SH-SY5Y (cell line): ENCODE measurements at regions not wholly inside any gene's neighbourhood (a gene's known extent, or its start where the extent isn't known, plus 50 kb on each side); places are given as distances from the start of the nearest gene placed in this dataset.

Experiments
- GATA2 ChIP-seq: IDR thresholded peaks from 2 replicates; pipeline ENCODE4 v1.6.1; 2011; ENCODE audit warnings: mild to moderate bottlenecking, low read depth, low read length
- GATA3 ChIP-seq: IDR thresholded peaks from 2 replicates; pipeline ENCODE4 v1.6.1; 2011; ENCODE audit warnings: low read depth, mild to moderate bottlenecking, low read length, moderate library complexity

DNA sequence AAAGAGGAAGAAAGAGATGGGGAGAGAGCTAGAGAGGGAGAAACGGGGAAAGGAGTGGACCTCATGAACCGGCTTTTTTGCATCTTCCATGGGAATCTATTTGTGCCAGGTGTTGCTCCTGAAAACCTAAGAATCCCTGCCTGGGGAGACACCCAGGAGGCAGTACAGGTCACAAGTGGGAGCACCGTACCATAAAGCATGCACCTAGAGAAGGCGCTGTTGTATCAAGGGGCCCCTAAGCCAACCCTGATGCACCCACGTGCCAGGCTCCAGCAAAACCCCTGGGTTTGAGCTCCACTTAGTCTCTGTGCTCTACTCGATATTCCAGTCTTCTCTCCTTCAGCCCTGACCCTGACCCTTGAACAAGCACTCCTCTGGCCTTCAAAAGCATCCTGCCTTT lies 233.6 kb downstream of the RRAGC start:
- no peak for TF ChIP-seq GATA2
- TF ChIP-seq GATA3, result no peak

DNA sequence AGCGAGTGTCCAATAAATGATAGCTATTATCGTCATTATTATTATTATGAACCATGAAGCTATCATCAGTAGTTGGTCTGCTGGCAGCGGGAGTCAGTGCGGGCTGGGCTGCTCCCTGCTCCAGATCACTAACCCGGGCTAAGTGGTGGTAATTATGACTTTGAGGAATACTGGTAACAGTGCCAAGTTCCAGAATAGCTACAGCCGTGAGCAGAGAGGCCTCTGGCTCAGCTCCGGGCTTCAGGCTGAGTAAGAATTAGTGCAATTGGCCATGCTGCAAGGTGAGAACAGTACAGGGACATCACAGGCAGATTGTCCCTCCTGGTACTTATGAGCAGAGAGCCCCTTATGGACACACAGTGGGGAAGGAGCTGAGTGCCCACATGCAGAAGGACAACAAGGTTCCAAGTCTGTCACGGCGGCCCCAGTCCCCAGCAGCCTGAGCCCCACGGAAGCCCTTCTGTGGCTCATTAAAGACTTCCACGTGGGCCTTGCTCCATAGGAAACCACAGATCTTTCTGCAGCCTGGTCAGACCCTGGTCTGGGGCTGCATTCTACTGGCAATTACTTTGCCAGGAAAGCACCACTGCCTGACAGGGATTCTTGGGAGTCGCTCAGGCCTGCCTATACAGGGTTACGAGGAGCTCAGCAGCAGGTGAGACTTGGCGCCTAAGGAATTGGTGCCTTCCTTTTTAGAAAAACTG lies 235.1 kb downstream of the RRAGC start:
- TF ChIP-seq GATA2, result no peak
- no peak for TF ChIP-seq GATA3

DNA sequence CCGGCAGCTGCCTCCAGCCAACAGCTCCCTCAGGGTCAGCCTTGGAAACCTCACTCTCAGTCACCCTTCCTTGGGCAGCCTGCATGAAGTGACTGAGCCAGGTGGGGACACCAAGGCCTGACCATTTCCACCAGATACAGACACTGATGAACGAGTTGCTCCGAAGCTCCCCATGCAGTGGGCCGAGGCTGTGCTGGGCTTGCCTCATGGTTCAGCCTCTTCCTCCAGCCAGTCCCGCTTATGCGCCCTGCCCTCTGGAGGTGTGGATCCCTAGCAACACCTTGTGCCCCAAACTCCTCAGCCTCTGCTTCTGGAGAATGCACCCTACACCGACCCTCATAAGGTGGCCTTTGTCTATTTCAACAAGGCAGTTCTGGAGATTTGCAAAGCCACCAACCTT lies 236.0 kb downstream of the RRAGC start:
- TF ChIP-seq GATA3 (no peak), GATA2 (no peak)

DNA sequence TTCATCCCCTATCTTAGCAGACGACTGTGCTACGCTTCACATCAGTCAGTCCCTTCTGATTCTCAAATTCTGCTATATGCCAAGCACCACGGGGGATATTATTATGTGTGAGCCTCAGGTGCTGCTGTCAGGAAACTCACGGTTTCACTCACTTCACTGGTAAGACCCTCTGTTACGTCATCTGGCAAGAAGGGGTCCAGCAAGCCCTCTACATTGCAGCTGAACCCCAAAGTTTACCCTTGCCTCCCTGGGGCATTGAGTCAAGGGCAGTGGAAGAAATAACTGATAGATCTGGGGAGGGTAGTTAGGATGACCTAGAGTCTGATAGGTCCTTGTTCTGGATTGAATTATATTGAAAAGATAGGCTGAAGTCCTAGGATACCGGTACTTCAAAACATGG lies 237.4 kb downstream of the RRAGC start:
- TF ChIP-seq GATA3, result no peak
- TF ChIP-seq GATA2, result no peak

DNA sequence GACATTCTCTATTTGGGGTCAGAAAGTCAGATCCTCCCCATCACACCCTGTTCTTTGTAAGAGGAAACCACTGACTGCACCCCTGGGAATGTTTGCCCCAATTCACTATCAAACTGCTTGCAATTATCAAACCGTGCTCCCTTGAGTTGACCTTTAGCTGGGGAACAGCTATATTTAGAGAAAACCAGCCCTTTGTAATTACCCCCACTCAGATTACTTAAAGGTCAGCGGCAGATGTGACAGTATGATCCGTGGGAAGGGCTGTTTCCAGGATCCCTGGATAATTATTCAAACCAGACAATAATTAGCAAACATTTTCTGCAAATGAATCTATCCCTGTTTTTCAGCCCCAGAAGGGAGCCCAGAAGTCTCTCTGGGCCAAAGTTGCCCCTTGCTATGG lies 242.7 kb downstream of the RRAGC start:
- no peak for TF ChIP-seq GATA2
- TF ChIP-seq GATA3, result no peak

DNA sequence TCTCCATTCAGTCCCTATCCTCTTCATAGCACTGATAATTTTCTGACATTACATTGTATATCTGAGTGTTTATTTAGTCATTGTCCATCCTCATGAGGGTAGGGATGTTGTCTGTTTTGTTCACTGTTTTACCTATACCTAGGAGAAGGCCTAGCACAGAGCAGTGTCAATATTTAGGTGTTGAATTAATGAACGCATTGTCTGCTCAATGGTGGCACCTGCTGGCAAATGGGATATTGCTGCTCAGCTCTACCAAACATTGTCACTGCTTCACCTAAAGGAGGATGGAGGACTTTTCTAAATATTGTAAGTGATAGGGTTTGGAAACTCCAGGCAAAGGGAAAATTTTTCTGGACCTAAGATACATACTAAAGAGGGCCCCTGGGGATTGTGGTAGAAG lies 243.9 kb downstream of the RRAGC start:
- no peak for TF ChIP-seq GATA3
- TF ChIP-seq GATA2, result no peak

DNA sequence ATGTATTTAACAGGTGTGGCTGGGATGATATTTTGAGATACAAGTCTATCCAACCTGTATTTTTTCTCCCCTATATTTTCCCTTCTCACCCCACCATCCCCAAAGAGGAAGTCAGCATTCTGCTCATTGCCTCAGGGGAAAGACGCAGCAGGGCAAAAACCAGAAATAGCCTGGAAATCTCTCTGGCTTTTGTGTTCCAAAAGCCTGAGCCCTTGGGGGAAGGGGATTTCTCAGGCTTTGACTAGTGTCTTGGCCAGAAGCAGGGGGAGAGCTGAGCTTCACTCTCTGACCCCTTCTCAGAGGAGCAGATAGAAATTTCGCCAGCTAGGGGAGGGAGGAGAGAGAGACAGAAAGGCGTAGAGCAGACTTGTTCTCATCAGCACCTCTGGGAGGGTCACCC lies 244.7 kb downstream of the RRAGC start:
- TF ChIP-seq GATA2 (no peak), GATA3 (no peak)

DNA sequence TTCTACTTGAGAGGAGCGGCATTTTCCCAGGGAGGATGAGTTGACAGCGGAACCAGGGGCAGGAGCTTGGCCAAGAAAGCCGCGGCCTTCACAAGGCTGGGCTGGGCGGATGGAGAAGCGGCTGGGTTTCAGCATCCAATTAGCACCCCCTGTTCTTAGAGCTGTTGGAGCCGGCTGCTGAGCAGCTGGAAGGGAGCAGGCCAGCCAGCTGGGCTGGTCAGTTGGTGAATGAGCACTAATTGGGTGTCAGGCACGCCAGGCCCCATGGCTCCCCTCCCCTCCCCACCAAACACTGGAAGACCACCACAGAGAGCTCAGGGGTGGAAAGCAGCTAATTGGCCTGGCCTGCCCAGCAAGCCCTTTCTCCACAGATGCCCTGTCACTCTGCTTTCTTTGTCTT lies 245.6 kb downstream of the RRAGC start:
- TF ChIP-seq GATA2 (no peak), GATA3 (no peak)

DNA sequence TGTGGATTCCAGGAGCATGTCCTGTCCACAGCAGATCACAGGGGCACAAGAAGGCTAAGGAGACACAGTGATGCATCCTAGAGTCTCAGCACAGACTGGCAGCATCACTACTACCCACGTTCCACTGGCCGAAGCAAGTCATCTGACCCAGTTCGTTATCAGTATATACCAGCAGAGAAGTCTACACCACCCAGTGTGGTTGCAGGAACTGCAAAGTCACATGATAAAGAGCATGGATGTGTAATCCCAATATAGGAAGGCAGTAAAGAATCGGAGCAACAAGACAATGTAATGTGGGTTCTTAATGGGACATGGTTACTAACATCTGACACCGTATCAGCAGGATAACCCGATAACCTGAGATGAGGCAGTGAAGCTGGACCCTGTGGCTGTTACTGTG lies 246.6 kb downstream of the RRAGC start:
- TF ChIP-seq GATA3 (no peak), GATA2 (no peak)

DNA sequence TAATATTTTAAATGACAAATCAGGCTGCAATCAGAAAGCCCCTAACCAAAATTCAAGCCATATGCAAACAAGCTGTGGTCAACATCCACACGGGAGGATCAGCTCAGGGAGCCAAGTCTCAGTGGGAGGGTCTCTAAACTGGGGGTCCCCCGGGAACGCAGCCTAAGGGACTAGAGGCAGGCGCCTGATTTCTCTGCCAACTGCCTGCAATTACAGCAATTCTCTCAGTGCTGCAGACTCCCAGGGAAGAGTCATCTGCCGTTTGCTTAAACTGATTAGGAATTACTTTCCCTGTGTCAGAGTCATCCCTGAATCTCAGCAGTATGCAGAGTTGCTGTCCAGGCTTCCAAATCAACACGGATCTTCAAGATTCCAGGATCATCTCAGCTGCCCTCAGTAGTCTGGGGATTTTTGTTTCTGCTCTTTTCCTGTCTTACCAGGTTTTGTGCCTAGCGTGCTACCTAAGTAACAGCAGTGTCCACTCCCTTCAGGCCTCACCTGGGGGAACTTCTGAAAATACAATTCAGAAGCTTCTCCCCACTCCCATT lies 247.8 kb downstream of the RRAGC start:
- TF ChIP-seq GATA3 (no peak), GATA2 (no peak)

DNA sequence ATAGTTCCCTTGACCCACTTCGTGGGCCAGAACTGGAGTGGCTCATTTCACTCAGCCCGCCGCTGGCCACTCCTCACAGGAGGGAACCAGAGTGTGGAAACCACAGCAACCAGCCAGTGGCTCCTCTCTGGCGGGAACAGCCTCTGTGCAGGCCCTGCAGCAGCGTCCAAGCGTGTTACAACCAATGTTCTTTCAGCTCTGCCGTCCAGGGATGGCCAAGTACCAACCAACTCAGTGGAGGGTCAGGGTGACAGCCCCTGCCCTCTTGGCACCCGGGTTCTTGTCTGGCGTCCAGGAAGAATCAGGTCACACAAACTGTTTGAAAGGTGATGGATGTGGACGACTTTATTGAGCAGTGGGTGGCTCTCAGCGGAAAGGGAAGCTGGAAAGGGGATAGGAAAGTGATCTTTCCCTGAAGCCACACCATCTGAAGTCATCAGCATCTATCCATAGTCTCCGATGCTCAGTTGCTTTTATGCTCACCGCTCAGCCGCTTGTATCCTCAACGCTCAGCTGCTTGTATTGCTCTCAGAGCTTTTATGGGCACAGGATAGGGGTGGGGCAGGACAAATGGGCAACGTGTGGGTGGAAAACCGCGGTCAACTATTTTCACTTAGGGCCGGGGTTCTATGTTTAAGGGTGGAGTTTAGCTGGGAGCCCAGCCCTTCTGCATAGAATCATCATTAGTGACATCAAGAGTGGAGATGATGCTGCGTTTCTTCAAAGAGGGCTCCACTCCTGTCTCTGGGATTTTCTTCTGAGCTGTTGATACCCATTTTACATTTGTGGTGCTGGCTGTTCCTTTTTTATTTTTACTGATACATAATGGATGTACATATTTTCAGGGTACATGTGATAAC lies 250.2 kb downstream of the RRAGC start:
- TF ChIP-seq GATA2 (no peak), GATA3 (no peak)

DNA sequence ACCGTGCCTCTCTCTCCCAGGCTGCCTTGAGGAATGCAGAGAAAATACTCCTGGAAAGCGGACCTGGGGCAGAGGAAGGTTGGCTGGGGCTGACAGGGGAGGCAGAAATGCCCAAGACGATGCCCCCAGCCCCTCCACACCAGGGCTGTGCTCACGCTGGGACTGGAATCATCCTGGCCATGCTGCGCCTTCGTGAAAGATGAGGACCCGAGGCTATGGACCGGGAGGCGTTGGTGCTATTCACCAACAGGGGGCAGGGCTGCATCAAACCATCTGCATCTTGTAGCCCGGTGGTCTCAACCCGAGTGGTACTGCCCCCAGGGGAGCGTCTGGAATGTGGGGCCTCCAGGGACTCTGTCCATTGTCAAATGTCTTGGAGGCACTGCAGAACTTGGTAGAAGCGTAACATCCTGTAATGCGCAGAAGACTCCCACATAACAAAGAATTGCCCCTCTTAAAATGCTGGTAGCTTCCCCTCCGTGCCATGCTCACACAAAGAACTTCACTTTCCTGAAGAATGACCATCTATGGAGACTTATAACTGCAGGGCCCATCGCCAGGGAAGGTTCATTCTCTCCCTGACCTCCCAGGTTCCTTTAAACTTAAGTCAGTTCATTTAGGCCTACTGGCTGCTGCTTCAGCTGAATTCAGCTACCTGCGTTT lies 251.2 kb downstream of the RRAGC start:
- TF ChIP-seq GATA3, result no peak
- no peak for TF ChIP-seq GATA2

DNA sequence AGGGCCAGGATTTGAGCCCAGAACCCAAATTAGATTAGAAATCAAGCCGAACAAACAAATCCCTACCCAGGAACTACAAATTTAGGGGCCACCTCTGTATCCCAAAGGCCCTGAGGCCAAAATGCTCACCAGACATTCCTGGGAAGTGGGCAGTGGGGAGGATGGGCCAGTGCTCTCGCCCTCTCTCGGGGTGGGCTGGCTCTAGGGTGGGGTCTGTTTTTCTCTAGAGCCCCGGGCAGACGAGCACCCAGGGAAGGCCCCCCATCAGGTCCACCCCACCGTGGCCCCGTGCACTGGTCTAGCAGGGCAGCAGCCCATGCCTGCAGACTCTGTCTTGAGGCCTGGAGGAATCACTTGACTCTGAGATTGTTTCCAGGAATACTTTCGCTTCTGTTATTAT lies 252.0 kb downstream of the RRAGC start:
- TF ChIP-seq GATA2, result no peak
- no peak for TF ChIP-seq GATA3

DNA sequence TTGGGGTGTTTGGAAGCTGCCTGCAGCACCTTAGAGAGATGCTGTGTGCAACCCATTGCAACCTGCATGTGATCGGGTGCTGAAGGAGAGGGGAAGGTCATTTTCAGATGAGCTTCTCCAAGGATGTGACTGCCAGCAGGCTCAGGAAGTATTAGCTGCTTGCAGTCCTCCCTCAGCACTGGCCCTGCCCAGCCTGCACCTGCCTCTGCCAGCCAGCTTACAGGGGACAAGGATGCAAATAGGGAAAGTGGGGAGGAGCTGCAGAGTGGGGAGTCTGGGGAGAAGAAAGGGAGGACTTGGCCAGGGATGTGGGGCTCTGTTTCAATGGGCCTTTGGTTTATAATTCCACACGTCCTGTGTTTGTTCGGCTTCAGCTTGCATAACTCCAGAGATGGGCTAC lies 254.5 kb downstream of the RRAGC start:
- TF ChIP-seq GATA2 (no peak), GATA3 (no peak)

DNA sequence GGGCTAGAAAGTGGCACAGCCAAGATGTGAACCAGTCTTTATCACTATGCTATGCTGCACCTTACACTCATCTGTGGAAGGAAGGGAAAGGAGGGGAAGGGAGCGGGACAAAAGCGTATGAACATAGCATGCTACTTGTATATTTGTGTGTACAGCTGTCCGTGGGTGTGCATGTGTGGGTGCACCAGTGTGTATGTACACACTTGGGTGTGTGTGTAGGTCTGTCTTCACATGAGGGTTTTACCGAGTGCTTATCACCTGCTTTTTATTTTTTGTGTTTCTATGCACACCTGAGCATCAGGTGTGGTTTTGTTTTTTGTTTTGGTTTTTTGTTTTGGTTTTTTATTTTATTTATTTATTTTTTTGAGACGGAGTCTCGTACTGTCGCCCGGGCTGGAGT lies 255.7 kb downstream of the RRAGC start:
- no peak for TF ChIP-seq GATA3
- TF ChIP-seq GATA2, result no peak
